Effector memory CD4-positive, alpha-beta T cell (primary cell): ENCODE measurements at regions not wholly inside any gene's neighbourhood (a gene's known extent, or its start where the extent isn't known, plus 50 kb on each side); places are given as distances from the start of the nearest gene placed in this dataset.

ENCODE experiments used
- DNase-seq, 3 donors: peaks; one replicate each; pipeline ENCODE4 v3.0.0-alpha.2; 2020
- H3K27ac ChIP-seq: 2 replicates; pipeline ENCODE4 v1.7.0; 2013; ENCODE audit warnings: mild to moderate bottlenecking, low read length, moderate library complexity; ENCODE audit not compliant: insufficient read depth, poor library complexity, severe bottlenecking
- H3K27me3 ChIP-seq: replicated peaks from 2 replicates; pipeline ENCODE4 v1.7.0; 2013; ENCODE audit warnings: mild to moderate bottlenecking, low read length; ENCODE audit not compliant: insufficient read depth, control insufficient read depth, poor library complexity, severe bottlenecking
- H3K36me3 ChIP-seq: 2 replicates; pipeline ENCODE4 v1.7.0; 2013; ENCODE audit warnings: mild to moderate bottlenecking, low read length, moderate library complexity; ENCODE audit not compliant: control insufficient read depth, insufficient read depth
- H3K4me1 ChIP-seq: 2 replicates; pipeline ENCODE4 v1.7.0; 2013; ENCODE audit warnings: low read length, mild to moderate bottlenecking; ENCODE audit not compliant: control insufficient read depth, insufficient read depth, poor library complexity, severe bottlenecking
- H3K4me3 ChIP-seq: 2 replicates; pipeline ENCODE4 v1.7.0; 2013; ENCODE audit warnings: low read length, low read depth, mild to moderate bottlenecking; ENCODE audit not compliant: insufficient read depth, poor library complexity, severe bottlenecking
- H3K9me3 ChIP-seq: 2 replicates; pipeline ENCODE4 v1.7.0; 2013; ENCODE audit warnings: mild to moderate bottlenecking, low read length, moderate library complexity; ENCODE audit not compliant: control insufficient read depth

DNA sequence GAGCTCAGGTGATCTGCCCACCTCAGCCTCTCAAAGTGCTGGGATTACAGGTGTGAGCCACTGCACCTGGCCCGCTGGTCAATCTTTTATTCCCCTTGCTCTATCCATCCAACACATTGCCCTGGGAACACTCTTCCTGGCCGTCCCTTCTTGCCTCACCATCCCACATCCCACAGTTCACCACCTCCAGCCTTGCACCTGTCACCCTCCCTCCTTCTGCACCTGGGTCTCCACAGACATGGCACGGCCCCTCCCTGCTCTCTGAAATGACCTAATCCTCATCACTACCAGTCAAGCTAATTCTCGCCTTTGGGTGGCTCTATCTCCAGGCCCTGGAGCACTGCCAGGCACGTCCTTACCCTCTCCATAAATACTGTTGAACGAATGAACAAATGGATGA is 116.9 kb upstream of the TEX51 start:
- no peaks in the 10 kb centered on the region for H3K27me3 ChIP-seq
- H3K9me3 ChIP-seq: no peaks in the 10 kb centered on the region
- no peaks in the 10 kb centered on the region for H3K36me3 ChIP-seq
- H3K4me1 ChIP-seq: no peaks in the 10 kb centered on the region
- no peak for DNase-seq
- no peak overlapping the region for H3K27ac ChIP-seq
- no peak overlapping the region for H3K4me3 ChIP-seq

- Histone ChIP-seq H3K27me3 (no peaks in the 10 kb centered on the region), H3K9me3 (no peaks in the 10 kb centered on the region), H3K4me3 (no peak overlapping the region), H3K27ac (no peak overlapping the region), H3K36me3 (no peaks in the 10 kb centered on the region), H3K4me1 (no peaks in the 10 kb centered on the region)
- no peak for DNase-seq
These were observed 116.0 kb upstream of the TEX51 start for GRCh38 chr2:126782648-126783047.

DNA sequence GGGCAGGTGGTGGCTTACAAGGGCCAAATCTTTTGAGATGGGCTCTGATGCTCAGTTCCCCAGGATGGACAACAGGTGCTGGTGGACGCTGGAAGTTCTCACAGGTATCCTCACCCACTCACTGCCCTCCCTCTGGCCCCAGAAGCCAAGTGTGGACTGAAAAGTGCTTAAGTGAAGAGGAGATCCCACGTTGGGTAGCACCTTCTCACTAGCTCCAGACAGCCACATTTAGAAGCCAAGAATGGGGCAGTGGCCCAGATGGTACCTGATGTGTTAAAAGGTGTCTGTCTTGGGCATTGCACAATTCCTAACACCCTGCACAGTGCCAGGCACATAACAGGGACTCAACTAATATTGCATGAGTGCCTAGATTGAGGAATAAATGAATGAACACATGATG is 115.3 kb upstream of the TEX51 start:
- Histone ChIP-seq H3K4me1 (no peaks in the 10 kb centered on the region), H3K27ac (no peak overlapping the region), H3K4me3 (no peak overlapping the region), H3K9me3 (no peaks in the 10 kb centered on the region), H3K36me3 (no peaks in the 10 kb centered on the region), H3K27me3 (no peaks in the 10 kb centered on the region)
- DNase-seq: no peak

DNA sequence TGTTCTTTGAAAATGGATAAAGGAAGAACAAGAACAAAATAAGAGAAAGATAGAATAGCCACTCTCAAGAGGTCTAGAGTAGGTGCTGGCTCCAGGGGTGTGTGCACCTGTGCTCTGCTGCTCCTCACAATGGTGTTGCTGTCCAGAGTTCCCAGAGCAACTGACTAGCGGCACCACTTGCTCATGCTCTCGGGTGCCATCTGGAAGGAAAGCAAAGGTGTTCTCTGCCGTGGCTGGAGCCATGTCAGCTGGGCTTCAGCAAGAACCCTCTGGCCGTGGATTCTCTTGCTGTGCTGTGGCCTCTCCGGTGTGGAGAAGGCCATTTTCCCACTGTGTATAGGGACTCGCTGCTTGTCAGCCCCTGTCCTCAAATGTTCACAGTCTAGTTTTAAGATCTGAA is 114.6 kb upstream of the TEX51 start:
- Histone ChIP-seq H3K4me1 (no peaks in the 10 kb centered on the region), H3K27me3 (no peaks in the 10 kb centered on the region), H3K9me3 (no peaks in the 10 kb centered on the region), H3K36me3 (no peaks in the 10 kb centered on the region), H3K27ac (no peak overlapping the region), H3K4me3 (no peak overlapping the region)
- no peak for DNase-seq

- H3K27me3 ChIP-seq: no peaks in the 10 kb centered on the region
- no peak for DNase-seq
- no peak overlapping the region for H3K27ac ChIP-seq
- no peak overlapping the region for H3K4me3 ChIP-seq
- H3K36me3 ChIP-seq: no peaks in the 10 kb centered on the region
- H3K4me1 ChIP-seq: no peaks in the 10 kb centered on the region
- no peaks in the 10 kb centered on the region for H3K9me3 ChIP-seq
These were observed 114.1 kb upstream of the TEX51 start for GRCh38 chr2:126784621-126785020.

- Histone ChIP-seq H3K4me1 (no peaks in the 10 kb centered on the region), H3K27ac (no peak overlapping the region), H3K9me3 (no peaks in the 10 kb centered on the region), H3K4me3 (no peak overlapping the region), H3K27me3 (no peaks in the 10 kb centered on the region), H3K36me3 (no peaks in the 10 kb centered on the region)
- DNase-seq: no peak
These were observed 113.5 kb upstream of the TEX51 start for GRCh38 chr2:126785236-126785635.

DNA sequence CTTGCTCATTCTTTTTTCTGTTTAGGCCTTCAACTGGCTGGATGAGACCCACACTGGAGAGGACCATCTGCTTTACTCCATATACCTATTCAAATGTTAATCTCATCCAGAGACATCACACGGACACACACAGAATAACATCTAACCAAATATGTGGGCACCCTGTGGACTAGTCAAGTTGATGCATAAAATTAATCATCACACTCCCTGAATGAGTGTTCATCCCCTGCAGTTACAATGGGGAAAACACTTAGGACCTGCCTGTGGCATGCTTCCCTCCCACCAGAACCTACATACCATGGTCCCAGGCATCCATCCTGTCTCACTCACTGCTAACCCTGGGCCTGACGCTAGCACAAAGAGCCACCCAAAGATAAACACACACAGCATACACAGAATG is 112.8 kb upstream of the TEX51 start:
- no peaks in the 10 kb centered on the region for H3K27me3 ChIP-seq
- no peak for DNase-seq
- no peak overlapping the region for H3K4me3 ChIP-seq
- H3K36me3 ChIP-seq: no peaks in the 10 kb centered on the region
- no peaks in the 10 kb centered on the region for H3K4me1 ChIP-seq
- no peak overlapping the region for H3K27ac ChIP-seq
- no peaks in the 10 kb centered on the region for H3K9me3 ChIP-seq

DNA sequence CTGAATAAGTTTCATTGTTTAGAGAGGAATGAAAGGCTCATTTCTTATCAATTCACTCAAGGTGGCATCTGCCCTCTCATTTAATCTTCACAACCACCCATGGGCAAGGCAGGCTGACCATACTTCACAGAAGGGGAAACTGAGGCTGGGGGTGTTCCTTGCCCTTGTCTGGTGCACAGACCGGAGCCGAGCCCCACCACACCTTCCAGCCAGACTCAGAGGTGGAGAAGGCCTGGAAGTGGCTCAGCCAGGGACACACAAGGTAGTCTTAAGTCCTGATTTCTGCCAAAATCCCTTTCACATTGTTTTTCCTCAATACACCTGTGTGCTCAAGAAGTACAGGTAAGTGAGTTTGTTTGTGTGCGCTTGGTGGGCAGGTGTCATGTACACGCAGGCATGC is 111.9 kb upstream of the TEX51 start:
- no peaks in the 10 kb centered on the region for H3K4me1 ChIP-seq
- no peak overlapping the region for H3K27ac ChIP-seq
- H3K4me3 ChIP-seq: no peak overlapping the region
- DNase-seq: no peak
- H3K27me3 ChIP-seq: no peaks in the 10 kb centered on the region
- H3K9me3 ChIP-seq: no peaks in the 10 kb centered on the region
- no peaks in the 10 kb centered on the region for H3K36me3 ChIP-seq

GRCh38 chr2:126787289-126787688 is 111.4 kb upstream of the TEX51 start:
- H3K4me1 ChIP-seq: no peaks in the 10 kb centered on the region
- no peaks in the 10 kb centered on the region for H3K9me3 ChIP-seq
- H3K36me3 ChIP-seq: no peaks in the 10 kb centered on the region
- no peak for DNase-seq
- H3K27me3 ChIP-seq: no peaks in the 10 kb centered on the region
- no peak overlapping the region for H3K4me3 ChIP-seq
- H3K27ac ChIP-seq: no peak overlapping the region

DNA sequence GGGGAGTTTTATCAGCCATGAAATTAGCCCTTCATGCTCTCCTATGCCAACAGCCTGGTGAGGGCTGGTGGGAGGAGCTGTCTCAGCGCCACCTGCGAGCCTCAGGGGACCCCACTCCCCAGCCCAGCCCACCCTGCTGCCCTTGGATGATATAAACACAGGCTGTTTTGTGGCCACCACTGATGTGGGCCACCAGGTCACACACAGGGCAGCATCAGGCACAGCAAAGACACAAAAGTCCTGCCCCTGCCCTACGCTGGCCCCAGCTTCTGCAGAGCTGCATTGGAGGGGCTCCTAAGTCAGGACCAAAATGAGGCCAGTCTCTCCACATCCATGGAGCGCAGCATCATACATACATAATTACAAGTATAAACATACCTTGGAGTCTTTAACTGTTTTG is 110.6 kb upstream of the TEX51 start:
- H3K27me3 ChIP-seq: peaks cover 4% of the 10 kb centered on the region
- no peaks in the 10 kb centered on the region for H3K36me3 ChIP-seq
- no peaks in the 10 kb centered on the region for H3K4me1 ChIP-seq
- no peak for DNase-seq
- H3K9me3 ChIP-seq: no peaks in the 10 kb centered on the region
- H3K4me3 ChIP-seq: no peak overlapping the region
- no peak overlapping the region for H3K27ac ChIP-seq

- Histone ChIP-seq H3K27me3 (peaks cover 4% of the 10 kb centered on the region), H3K36me3 (no peaks in the 10 kb centered on the region), H3K4me1 (no peaks in the 10 kb centered on the region), H3K9me3 (no peaks in the 10 kb centered on the region), H3K4me3 (no peak overlapping the region), H3K27ac (no peak overlapping the region)
- DNase-seq: no peak
These were observed 110.0 kb upstream of the TEX51 start for GRCh38 chr2:126788652-126789051.
